Astrocyte (in vitro differentiated cells and primary cell): ENCODE measurements at regions not wholly inside any gene's neighbourhood (a gene's known extent, or its start where the extent isn't known, plus 50 kb on each side); places are given as distances from the start of the nearest gene placed in this dataset.

ENCODE experiments used
- DNase-seq: peaks from one replicate; pipeline ENCODE4 v3.0.0-alpha.2; 2010; ENCODE audit warnings: low read depth
- FAIRE-seq: peaks from 2 replicates; lab custom pipeline; 2011; peaks lifted over from hg19 to GRCh38; lab: Jason Lieb, UNC
- H2AFZ ChIP-seq: 2 replicates; pipeline ENCODE4 v1.6.0; 2012; ENCODE audit warnings: low read depth, low read length, inconsistent platforms
- H3K27ac ChIP-seq: 2 replicates; pipeline ENCODE4 v1.5.1; 2011; ENCODE audit warnings: low read depth, low read length, inconsistent platforms
- H3K27me3 ChIP-seq: 2 replicates; pipeline ENCODE4 v1.6.0; 2011; ENCODE audit warnings: low read length, inconsistent platforms; ENCODE audit not compliant: insufficient read depth
- H3K36me3 ChIP-seq: 2 replicates; pipeline ENCODE4 v1.5.1; 2011; ENCODE audit warnings: low read length, inconsistent platforms; ENCODE audit not compliant: insufficient read depth
- H3K4me1 ChIP-seq: 2 replicates; pipeline ENCODE4 v1.5.1; 2011; ENCODE audit warnings: low read length, inconsistent platforms; ENCODE audit not compliant: insufficient read depth
- H3K4me2 ChIP-seq: 2 replicates; pipeline ENCODE4 v1.6.0; 2012; ENCODE audit warnings: low read length, inconsistent platforms
- H3K4me3 ChIP-seq: 2 replicates; pipeline ENCODE4 v1.5.1; 2011; ENCODE audit warnings: low read depth, mild to moderate bottlenecking, low read length, inconsistent platforms; ENCODE audit not compliant: insufficient read depth
- H3K79me2 ChIP-seq: 2 replicates; pipeline ENCODE4 v1.6.0; 2012; ENCODE audit warnings: mild to moderate bottlenecking, low read length, inconsistent platforms; ENCODE audit not compliant: insufficient read depth
- H3K9ac ChIP-seq: 2 replicates; pipeline ENCODE4 v1.6.0; 2012; ENCODE audit warnings: mild to moderate bottlenecking, low read length, inconsistent platforms
- H3K9me3 ChIP-seq: 2 replicates; pipeline ENCODE4 v1.5.1; 2012; ENCODE audit warnings: low read depth, mild to moderate bottlenecking, low read length, inconsistent platforms; ENCODE audit not compliant: insufficient read depth
- H4K20me1 ChIP-seq: 2 replicates; pipeline ENCODE4 v1.6.0; 2012; ENCODE audit warnings: low read length, inconsistent platforms; ENCODE audit not compliant: insufficient read depth
- H3K27ac Mint-ChIP-seq: one replicate; pipeline ENCODE4 v1.8.0; 2021; ENCODE audit warnings: mild to moderate bottlenecking, mixed read lengths; ENCODE audit not compliant: unreplicated experiment
- H3K27me3 Mint-ChIP-seq: one replicate; pipeline ENCODE4 v1.8.0; 2021; ENCODE audit warnings: low read depth, mixed read lengths; ENCODE audit not compliant: unreplicated experiment
- H3K36me3 Mint-ChIP-seq: one replicate; pipeline ENCODE4 v1.8.0; 2021; ENCODE audit warnings: low read depth, mixed read lengths; ENCODE audit not compliant: unreplicated experiment
- H3K4me1 Mint-ChIP-seq: one replicate; pipeline ENCODE4 v1.8.0; 2021; ENCODE audit warnings: low read depth, mixed read lengths; ENCODE audit not compliant: unreplicated experiment
- H3K4me3 Mint-ChIP-seq: one replicate; pipeline ENCODE4 v1.8.0; 2021; ENCODE audit warnings: mild to moderate bottlenecking, moderate library complexity, mixed read lengths; ENCODE audit not compliant: unreplicated experiment
- H3K9me3 Mint-ChIP-seq: one replicate; pipeline ENCODE4 v1.8.0; 2021; ENCODE audit warnings: mild to moderate bottlenecking, mixed read lengths; ENCODE audit not compliant: unreplicated experiment
- CTCF ChIP-seq: IDR thresholded peaks from 2 replicates; pipeline ENCODE4 v1.5.1; 2011; ENCODE audit warnings: low read depth, mild to moderate bottlenecking, inconsistent platforms, low read length, moderate library complexity; ENCODE audit not compliant: insufficient read depth
- EZH2 ChIP-seq: IDR thresholded peaks from 2 replicates; pipeline ENCODE4 v1.6.1; 2012; ENCODE audit warnings: mild to moderate bottlenecking, low read length, inconsistent platforms; ENCODE audit not compliant: insufficient read depth

DNA sequence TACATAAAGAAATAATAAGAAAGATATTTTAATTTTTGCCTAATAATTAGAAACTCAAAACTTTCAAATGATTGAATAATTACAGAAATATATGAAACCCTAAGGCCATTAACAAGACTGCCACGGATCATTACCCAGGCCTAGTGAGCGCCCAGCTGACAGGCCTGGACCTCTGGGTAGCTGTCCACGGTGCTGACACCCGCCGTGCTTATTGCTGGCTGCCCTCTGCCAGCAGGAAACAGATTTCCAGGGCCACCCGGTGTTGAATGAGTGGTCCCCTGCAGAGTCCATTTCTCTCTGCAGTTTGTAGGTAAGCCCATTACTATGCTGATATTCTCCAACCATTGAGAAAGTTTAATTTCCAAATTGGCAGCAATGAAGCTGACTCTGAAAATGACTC is 254.4 kb upstream of the GJB5 start:
- Mint-ChIP-seq H3K9me3 (no peaks in the 10 kb centered on the region), H3K36me3 (no peaks in the 10 kb centered on the region), H3K27ac (no peak overlapping the region), H3K27me3 (peaks cover 26% of the 10 kb centered on the region), H3K4me3 (no peak overlapping the region), H3K4me1 (no peaks in the 10 kb centered on the region)
- FAIRE-seq (no peak), DNase-seq (no peak)
- H2AFZ ChIP-seq = no peak overlapping the region
- H3K9me3 ChIP-seq = peaks cover 3% of the 10 kb centered on the region
- H3K9ac ChIP-seq = no peak overlapping the region
- no peaks in the 10 kb centered on the region for H3K79me2 ChIP-seq
- no peaks in the 10 kb centered on the region for H3K36me3 ChIP-seq
- H3K4me2 ChIP-seq = no peak overlapping the region
- no peak for TF ChIP-seq EZH2
- TF ChIP-seq CTCF = no peak
- no peaks in the 10 kb centered on the region for H3K4me1 ChIP-seq
- no peak overlapping the region for H3K4me3 ChIP-seq
- H4K20me1 ChIP-seq = no peaks in the 10 kb centered on the region
- no peaks in the 10 kb centered on the region for H3K27me3 ChIP-seq
- H3K27ac ChIP-seq = no peak overlapping the region

DNA sequence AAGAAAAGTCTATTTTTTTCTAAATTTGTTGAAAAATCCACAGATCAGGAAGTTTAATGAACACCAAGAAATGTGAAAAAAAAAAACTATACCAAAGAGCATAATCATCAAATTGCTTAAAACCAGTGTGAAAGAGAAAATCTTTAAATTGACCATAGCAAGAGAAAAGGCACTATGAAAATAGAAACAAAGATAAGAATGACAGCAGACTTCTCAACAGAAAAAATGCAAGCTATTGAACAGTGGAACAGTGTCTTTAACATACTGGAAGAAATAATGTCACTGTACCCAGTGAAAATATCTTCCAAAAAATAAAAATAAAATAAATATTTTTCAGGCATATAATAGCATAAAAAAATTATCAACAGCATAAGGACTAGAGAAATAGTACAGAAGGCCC is 243.0 kb upstream of the GJB5 start:
- Histone ChIP-seq H3K4me2 (no peak overlapping the region), H3K27ac (no peak overlapping the region), H2AFZ (no peak overlapping the region), H3K4me1 (no peaks in the 10 kb centered on the region), H3K9ac (no peak overlapping the region), H3K4me3 (no peak overlapping the region), H3K79me2 (no peaks in the 10 kb centered on the region), H3K9me3 (peaks cover 4% of the 10 kb centered on the region), H3K36me3 (no peaks in the 10 kb centered on the region), H3K27me3 (no peaks in the 10 kb centered on the region), H4K20me1 (no peaks in the 10 kb centered on the region)
- H3K27me3 Mint-ChIP-seq = no peaks in the 10 kb centered on the region
- H3K27ac Mint-ChIP-seq = no peak overlapping the region
- TF ChIP-seq CTCF = no peak
- no peak for TF ChIP-seq EZH2
- H3K4me3 Mint-ChIP-seq = no peak overlapping the region
- no peaks in the 10 kb centered on the region for H3K4me1 Mint-ChIP-seq
- H3K36me3 Mint-ChIP-seq = no peaks in the 10 kb centered on the region
- DNase-seq = no peak
- no peak for FAIRE-seq
- peaks cover 5% of the 10 kb centered on the region for H3K9me3 Mint-ChIP-seq

GRCh38 chr1:34518146-34518699 is 236.6 kb upstream of the GJB5 start:
- no peak overlapping the region for H3K4me3 Mint-ChIP-seq
- H3K79me2 ChIP-seq = no peaks in the 10 kb centered on the region
- no peak for TF ChIP-seq EZH2
- no peak for TF ChIP-seq CTCF
- H3K4me2 ChIP-seq = no peak overlapping the region
- H3K36me3 Mint-ChIP-seq = no peaks in the 10 kb centered on the region
- no peaks in the 10 kb centered on the region for H3K9me3 ChIP-seq
- H3K4me1 Mint-ChIP-seq = no peaks in the 10 kb centered on the region
- H3K27ac ChIP-seq = no peak overlapping the region
- H3K9ac ChIP-seq = no peak overlapping the region
- H3K27me3 Mint-ChIP-seq = peaks cover 10% of the 10 kb centered on the region
- H3K4me3 ChIP-seq = no peak overlapping the region
- no peaks in the 10 kb centered on the region for H3K4me1 ChIP-seq
- H4K20me1 ChIP-seq = no peaks in the 10 kb centered on the region
- DNase-seq (no peak), FAIRE-seq (no peak)
- H2AFZ ChIP-seq = no peak overlapping the region
- H3K27me3 ChIP-seq = no peaks in the 10 kb centered on the region
- H3K9me3 Mint-ChIP-seq = no peaks in the 10 kb centered on the region
- H3K36me3 ChIP-seq = no peaks in the 10 kb centered on the region
- H3K27ac Mint-ChIP-seq = no peak overlapping the region
